GM12891 (cell line): ENCODE measurements at regions not wholly inside any gene's neighbourhood (a gene's known extent, or its start where the extent isn't known, plus 50 kb on each side); places are given as distances from the start of the nearest gene placed in this dataset.

ENCODE experiments used
- POLR2A ChIP-seq: IDR thresholded peaks from 2 replicates; pipeline ENCODE4 v1.6.1; 2011; ENCODE audit warnings: low read depth, low read length, control low read depth
- POLR2AphosphoS5 ChIP-seq: IDR thresholded peaks from 2 replicates; pipeline ENCODE4 v1.6.1; 2011; ENCODE audit warnings: low read depth, low read length, control low read depth
- TAF1 ChIP-seq: IDR thresholded peaks from 2 replicates; pipeline ENCODE4 v1.6.1; 2011; ENCODE audit warnings: low read depth, low read length, control low read depth

DNA sequence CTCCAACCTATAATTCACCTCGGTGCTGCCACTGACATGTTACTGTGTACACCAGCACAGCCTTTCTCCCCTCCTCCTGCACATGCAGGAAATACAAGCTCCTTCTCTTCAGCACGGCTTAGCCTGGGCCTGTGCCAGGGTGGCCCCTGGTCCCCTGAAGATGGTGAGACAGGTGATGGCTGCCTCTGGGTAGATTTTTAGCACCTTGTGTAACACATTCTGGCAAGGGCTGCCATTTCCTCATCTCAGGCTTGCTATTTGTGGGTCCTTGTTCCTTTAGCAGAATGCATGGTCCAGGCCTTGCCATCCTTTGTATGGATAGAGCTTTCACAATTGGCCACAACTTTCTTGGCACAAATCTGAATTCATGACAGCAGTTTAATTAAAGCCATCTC is 151.3 kb downstream of the CDC5L start:
- TF ChIP-seq POLR2AphosphoS5 (no peak), POLR2A (no peak), TAF1 (no peak)
